NCI-H345 (cell line): ENCODE measurements at regions not wholly inside any gene's neighbourhood (a gene's known extent, or its start where the extent isn't known, plus 50 kb on each side); places are given as distances from the start of the nearest gene placed in this dataset.
"Not testable (repeated sequence)": the region's sequence is repeated elsewhere in the genome, so short reads cannot be mapped to it uniquely, and the experiment has no call there.

ENCODE experiments used
- DNase-seq: peaks from one replicate; lab custom pipeline; 2025; lab: John Stamatoyannopoulos, UW

DNA sequence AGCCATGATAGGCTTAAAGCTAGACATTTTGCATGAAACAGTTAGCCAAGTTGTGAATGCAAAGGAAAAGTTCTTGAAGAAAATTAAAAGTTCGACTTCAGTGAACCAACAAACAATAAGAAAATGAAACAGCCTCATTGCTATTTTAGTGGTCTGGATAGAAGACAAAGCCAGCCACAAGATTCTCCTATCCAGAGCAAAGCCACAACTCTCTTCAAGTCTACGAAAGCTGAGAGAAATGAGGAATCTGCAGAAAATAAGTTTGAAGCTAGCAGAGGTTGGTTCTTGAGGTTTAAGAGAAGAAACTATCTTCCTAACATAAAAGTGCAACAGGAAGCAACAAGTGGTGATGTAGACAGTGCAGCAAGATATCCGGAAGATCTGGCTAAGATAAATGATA lies 271.4 kb upstream of the GRM3 start:
- DNase-seq: no peak

DNA sequence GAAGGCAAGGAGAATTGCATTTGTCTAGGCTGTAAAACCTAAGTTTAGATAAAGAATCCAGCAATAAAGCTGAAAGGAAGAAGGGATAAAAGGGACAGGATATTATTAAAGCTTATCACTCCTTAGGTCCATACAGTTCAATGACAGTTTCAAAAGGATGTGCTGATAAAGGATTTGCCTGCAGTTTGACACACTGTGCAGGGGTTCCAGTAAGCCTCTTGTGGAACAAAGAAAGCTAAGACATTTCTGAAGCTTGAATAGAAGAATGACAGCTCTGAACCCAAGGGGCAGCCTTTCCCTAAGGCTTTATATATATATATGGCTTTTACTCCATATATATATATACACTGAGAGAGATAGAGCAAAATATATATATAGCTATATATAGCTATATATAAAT lies 276.8 kb upstream of the GRM3 start:
- DNase-seq: no peak

DNA sequence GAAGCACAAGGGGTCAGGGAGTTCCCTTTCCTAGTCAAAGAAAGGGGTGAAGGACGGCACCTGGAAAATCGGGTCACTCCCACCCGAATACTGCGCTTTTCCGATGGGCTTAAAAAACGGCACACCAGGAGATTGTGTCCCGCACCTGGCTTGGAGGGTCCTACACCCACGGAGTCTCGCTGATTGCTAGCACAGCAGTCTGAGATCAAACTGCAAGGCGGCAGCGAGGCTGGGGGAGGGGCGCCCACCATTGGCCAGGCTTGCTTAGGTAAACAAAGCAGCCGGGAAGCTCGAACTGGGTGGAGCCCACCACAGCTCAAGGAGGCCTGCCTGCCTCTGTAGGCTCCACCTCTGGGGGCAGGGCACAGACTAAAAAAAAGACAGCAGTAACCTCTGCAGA lies 303.3 kb upstream of the GRM3 start:
- DNase-seq: not testable (repeated sequence)

GRCh38 chr7:86339051-86339450 lies 304.7 kb upstream of the GRM3 start:
- DNase-seq: no peak

- no peak for DNase-seq
Observed at GRCh38 chr7:86328801-86329433, 314.8 kb upstream of the GRM3 start.

- no peak for DNase-seq
Observed at GRCh38 chr7:86326847-86327246, 316.9 kb upstream of the GRM3 start.

- no peak for DNase-seq
Observed at GRCh38 chr7:86320889-86321288, 322.8 kb upstream of the GRM3 start.

GRCh38 chr7:86320341-86320740 lies 323.4 kb upstream of the GRM3 start:
- DNase-seq: no peak

DNA sequence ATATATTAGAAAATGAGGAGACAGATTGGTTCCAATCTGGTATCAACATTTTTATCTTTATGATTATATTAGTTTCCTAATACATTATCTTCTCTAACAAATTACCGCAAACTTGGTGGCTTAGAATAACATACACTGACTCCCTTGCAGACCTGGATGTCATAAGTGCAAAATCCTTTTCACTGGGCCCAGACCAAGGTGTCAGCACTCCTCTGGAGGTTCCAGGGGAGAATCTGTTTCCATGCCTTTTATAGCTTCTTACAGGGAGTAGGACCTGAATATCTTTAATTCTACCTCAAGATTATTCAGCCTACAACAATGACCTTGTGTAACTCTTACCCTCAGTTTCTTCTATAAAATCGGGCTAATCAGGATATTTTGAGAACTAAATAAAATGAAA lies 329.9 kb upstream of the GRM3 start:
- DNase-seq: no peak

DNA sequence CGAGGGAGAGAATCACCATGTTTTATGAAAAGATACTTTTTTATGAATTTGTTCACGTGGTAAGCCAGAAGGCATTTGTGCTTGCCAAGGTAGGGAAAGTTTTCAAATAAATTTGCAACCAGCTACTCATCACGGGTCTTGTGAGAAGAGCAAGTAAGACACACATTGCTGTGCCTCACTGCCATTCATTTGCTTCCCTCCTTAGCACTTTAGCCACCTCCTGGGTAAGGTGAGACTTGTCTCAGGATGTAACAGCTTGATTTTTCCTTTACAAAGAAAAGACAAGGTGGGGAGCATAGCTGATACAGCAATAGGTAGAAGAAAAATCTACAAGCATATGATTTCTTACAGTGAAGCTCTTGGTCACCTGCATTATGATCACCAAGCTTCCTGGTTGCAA lies 342.4 kb upstream of the GRM3 start:
- DNase-seq: no peak

GRCh38 chr7:86295526-86295925 lies 348.2 kb upstream of the GRM3 start:
- no peak for DNase-seq

GRCh38 chr7:86282014-86282682 lies 361.6 kb upstream of the GRM3 start:
- no peak for DNase-seq

DNA sequence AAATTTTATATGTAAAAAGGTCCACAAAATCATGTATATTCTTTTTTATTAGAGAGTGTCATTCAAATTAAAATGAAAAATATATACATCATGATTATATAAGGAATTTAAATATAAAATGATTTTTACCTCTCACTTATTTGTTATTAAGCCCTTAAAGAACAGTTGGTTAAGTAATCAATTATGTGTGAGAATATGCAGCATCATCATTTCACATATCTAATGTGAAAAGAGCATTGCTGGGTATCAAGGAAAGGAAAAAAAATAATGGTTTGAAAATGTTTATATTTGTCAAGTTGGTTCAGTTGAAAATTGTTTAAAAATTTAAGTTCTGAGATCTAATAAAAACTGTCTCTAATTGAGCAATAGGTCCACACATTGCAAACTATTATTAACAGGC lies 363.6 kb upstream of the GRM3 start:
- no peak for DNase-seq

DNA sequence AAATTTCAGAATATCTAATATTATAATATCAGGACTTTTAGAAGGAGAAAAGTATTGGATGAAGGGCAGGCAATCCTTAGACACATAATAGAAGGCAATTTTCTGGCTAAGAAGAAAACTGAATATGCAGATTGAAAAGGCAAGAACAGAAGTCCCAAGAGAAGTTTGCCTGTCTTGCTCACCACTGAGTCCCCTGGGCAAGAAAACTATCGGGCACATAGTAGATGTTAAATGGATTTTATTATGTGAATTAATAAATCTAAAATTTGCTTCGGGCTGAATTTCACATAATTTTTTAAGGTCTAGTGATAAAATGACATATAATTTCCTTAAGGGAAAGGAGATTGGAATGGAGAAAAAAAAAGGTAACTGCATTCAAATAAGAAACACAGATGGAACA lies 380.9 kb upstream of the GRM3 start:
- no peak for DNase-seq

- no peak for DNase-seq
Observed at GRCh38 chr7:86257894-86258293, 385.8 kb upstream of the GRM3 start.

GRCh38 chr7:86252406-86252805 lies 391.3 kb upstream of the GRM3 start:
- no peak for DNase-seq

DNA sequence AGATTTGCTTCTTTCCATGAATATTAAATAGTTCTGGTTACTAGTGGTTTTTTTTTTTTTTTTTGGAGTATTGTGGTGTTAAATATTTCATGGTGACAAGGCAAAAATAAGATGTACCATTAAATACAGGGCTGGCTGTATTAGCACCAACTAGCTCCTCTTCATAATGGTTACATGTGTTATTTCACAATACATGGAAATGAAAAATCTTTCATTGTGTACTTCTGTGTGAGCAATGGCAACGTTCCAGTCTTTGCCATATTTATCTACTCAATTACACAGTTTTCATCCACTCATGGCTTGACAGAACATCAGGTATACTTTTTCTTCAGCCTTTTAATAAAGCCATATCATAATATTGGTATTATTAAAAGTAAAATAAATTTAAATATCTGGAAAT lies 394.7 kb upstream of the GRM3 start:
- DNase-seq: no peak

DNA sequence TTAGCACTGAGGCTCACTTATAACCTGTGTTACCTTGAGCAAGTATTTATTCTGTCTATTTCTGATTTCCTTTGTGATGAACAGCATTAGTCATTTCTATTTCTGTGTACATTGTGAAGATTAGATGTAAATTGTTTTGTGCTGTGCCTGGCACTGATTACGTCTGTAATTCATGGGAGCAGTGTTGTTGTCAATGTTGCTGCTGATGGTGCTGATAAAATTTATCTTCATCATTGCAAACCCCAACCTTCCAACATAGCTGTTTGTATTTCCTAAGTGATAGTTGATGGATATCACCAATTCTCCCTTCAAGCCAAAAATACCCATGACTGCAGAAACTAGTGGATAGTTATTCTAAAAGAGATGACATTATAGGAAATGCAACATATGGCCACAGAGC lies 400.5 kb upstream of the GRM3 start:
- no peak for DNase-seq

- no peak for DNase-seq
Observed at GRCh38 chr7:86226191-86226590, 417.5 kb upstream of the GRM3 start.

DNA sequence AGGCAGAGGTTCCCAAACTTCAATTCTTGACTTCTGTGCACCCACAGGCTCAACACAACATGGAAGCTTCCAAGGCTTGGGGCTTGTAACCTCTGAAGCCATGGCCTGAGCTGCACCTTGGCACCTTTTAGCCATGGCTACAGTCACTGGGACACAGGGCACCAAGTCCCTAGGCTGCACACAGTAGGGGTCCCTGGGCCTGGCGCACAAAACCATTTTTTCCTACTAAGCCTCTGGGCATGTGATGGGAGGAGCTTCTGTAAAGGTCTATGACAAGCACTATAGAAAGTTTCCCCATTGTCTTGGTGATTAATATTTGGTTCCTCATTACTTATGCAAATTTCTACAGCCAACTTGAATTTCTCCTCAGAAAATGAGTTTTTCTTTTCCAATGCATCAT lies 420.9 kb upstream of the GRM3 start:
- DNase-seq: no peak

DNA sequence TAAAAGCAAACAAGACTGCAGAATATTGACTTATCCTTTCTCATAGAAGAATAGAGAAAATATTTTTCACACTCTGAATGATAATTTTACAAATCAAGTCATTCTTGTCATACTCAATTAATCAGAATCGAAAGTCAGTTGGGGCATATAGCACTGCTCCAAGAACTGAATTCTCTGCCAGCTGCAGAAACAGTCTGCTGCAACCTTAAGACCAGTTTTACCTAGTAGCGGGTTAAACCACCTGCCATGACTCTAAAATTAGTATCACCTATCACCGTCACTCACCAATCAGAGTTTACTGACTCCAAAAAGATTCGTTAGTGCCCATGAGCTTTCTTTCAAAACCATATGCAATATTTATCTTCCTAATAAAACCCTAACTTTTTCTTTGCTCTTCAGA lies 429.0 kb upstream of the GRM3 start:
- DNase-seq: no peak

DNA sequence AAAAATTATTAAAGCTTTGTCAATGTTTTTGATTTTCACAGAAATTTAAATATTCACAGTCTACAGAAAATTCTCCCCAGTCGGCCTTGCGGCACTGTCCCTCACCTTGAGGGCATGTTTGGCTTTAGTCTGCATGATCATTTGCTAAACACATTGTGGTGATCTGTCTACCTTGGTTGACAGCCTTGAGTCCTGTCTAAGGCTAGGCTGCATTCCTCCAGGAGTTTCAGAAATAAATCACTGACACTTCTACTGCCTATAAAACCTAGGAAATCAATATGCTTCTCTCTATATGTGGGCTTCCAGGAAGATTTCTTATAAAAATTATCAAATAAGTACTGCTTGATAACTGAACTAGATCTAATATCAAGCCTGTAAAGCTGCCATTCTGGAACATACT lies 430.7 kb upstream of the GRM3 start:
- DNase-seq: no peak

- no peak for DNase-seq
Observed at GRCh38 chr7:86209036-86209435, 434.7 kb upstream of the GRM3 start.

DNA sequence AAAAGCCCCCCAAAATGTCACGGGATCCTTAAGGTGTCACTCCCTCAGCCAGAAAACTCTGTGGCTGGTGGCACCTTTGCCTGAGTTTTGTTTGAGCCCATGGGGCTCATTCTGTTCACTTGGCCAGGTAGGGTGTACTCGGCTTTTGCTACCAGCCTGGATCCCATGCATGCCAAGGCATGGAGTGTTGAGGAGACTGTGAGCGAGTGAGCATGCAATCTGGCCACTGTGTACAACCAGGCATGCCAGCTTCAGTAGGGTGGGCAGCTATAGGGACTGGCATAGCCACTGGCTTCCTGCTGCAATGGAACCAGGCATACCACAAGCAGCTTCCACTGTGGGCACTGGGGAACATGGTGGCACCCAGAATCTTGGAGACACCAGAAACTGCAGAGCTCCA lies 436.0 kb upstream of the GRM3 start:
- no peak for DNase-seq
